Subcutaneous abdominal adipose tissue (tissue), 5 donors: ENCODE measurements at regions not wholly inside any gene's neighbourhood (a gene's known extent, or its start where the extent isn't known, plus 50 kb on each side); places are given as distances from the start of the nearest gene placed in this dataset.
"Not testable (repeated sequence)": the region's sequence is repeated elsewhere in the genome, so short reads cannot be mapped to it uniquely, and the experiment has no call there.

ENCODE experiments used
- H3K27ac ChIP-seq: one replicate; pipeline ENCODE4 v1.7.0; 2013; ENCODE audit warnings: low read depth, mild to moderate bottlenecking, inconsistent platforms, low read length, moderate library complexity
- H3K27me3 ChIP-seq, 5 donors: one replicate each; pipeline ENCODE4 v1.7.0; 2013; ENCODE audit warnings: low read length in 5 of 5, inconsistent platforms in 1 of 5; ENCODE audit not compliant: control insufficient read depth in 5 of 5, insufficient read depth in 4 of 5
- H3K36me3 ChIP-seq, 5 donors: one replicate each; pipeline ENCODE4 v1.7.0; 2013; ENCODE audit warnings: low read length in 5 of 5; ENCODE audit not compliant: control insufficient read depth in 5 of 5, insufficient read depth in 5 of 5
- H3K4me1 ChIP-seq, 5 donors: one replicate each; pipeline ENCODE4 v1.7.0; 2013; ENCODE audit warnings: low read length in 5 of 5, mild to moderate bottlenecking in 3 of 5, moderate library complexity in 1 of 5; ENCODE audit not compliant: control insufficient read depth in 5 of 5, insufficient read depth in 5 of 5
- H3K4me3 ChIP-seq, 5 donors: one replicate each; pipeline ENCODE4 v1.7.0; 2013; ENCODE audit warnings: low read length in 5 of 5, low read depth in 1 of 5
- H3K9ac ChIP-seq, 5 donors: one replicate each; pipeline ENCODE4 v1.7.0; 2013; ENCODE audit warnings: low read length in 5 of 5, mild to moderate bottlenecking in 4 of 5, moderate library complexity in 3 of 5
- H3K9me3 ChIP-seq, 5 donors: one replicate each; pipeline ENCODE4 v1.7.0; 2013; ENCODE audit warnings: low read length in 5 of 5; ENCODE audit not compliant: control insufficient read depth in 5 of 5
- donor health status: healthy.
- donor health status: healthy.
- donor health status: healthy.
- donor health status: healthy.
- donor health status: healthy.

DNA sequence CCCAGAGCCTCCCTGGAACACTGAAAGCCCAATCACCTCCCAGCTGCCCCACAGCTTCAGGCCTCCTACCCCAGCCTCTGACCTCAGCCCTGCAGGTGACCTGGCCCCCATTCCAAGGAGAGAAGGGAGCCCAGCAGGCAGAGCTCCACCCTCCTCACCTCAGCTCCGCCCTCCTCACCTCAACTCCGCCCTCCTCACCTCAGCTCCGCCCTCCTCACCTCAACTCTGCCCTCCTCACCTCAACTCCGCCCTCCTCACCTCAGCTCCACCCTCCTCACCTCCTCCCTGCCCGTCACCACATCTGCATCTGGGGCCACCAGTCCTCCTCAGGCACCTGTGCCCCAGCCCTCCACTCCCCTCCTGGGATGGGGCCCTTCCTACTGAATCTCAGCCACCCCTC lies 112.2 kb upstream of the SFSWAP start:
- no peak overlapping the region for H3K9ac ChIP-seq
- H3K4me3 ChIP-seq: no peak overlapping the region
- H3K27ac ChIP-seq: no peak overlapping the region
- H3K4me1 ChIP-seq: no peaks in the 10 kb centered on the region
- no peaks in the 10 kb centered on the region for H3K9me3 ChIP-seq
- H3K36me3 ChIP-seq: no peaks in the 10 kb centered on the region
- H3K27me3 ChIP-seq: peaks cover 0 to 6% (median 0%) of the 10 kb centered on the region in 5 donors

DNA sequence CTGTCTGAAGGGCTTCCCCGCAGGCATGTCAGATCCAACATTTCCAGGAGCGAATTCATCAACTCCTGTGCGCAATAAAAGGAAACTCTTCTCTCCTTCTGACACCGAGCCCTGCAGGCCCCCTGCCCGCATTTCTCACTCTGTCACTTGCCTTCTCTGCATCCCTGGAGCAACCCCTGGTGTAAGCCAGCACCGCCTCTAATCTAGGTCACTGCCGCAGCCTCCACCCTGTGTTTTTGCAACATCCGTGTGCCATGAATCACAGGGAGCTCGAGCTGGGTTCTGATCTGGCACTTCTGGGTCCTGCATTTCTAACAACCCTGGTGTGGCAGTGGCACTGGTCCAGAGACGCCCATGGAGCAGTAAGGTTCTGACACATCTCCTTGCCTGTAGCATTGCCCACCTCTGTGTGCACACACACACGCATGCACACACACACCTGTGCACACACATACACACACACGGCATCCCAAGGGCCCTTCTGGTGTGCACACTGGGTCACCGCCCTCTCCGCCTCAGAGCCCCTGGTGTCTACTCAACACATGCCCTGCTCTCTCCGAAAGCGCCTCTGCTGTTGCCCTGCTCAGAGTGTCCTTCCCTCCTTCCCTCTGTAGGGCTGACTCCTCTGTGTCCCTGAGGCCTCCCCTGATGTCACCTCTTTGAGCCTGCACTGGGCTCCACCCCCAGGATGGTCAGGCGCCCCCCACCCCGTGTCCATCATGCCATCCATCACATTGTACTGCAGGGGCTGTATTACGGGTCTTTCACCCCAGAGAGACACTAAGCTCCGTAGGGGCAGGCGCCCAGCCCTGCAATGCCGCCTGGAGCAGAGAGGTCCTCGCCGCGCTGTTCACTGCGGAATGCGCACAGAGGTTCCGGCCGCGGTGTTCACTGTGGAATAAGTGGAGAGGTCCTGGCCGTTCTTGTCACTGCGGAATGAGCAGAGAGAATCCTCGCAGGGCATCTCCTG lies 111.4 kb upstream of the SFSWAP start:
- H3K4me3 ChIP-seq: no peak overlapping the region
- peaks cover 0 to 6% (median 0%) of the 10 kb centered on the region in 5 donors for H3K27me3 ChIP-seq
- no peak overlapping the region for H3K9ac ChIP-seq
- H3K4me1 ChIP-seq: no peaks in the 10 kb centered on the region
- H3K36me3 ChIP-seq: no peaks in the 10 kb centered on the region
- no peak overlapping the region for H3K27ac ChIP-seq
- H3K9me3 ChIP-seq: no peaks in the 10 kb centered on the region

DNA sequence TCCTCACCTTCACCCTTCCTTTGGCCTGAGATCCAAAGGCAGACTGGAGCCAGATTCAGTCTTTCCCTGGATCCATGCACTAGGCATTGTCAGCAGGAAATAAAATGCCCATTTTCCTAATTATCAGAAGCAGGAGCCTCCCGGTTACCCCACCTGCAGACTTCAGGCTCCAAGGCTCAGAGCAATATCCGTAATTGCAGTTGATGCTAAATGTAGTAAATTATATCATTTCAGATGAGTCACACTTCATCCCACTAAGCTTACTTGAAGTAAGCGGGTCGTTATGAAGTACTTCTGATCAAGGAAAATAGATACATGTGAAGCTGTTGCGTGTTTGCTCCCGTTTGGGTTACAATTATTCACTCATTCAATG lies 110.7 kb upstream of the SFSWAP start:
- H3K36me3 ChIP-seq: no peaks in the 10 kb centered on the region
- peaks cover 0 to 6% (median under 1%) of the 10 kb centered on the region in 5 donors for H3K27me3 ChIP-seq
- H3K27ac ChIP-seq: no peak overlapping the region
- H3K9ac ChIP-seq: no peak overlapping the region
- H3K4me1 ChIP-seq: no peaks in the 10 kb centered on the region
- no peaks in the 10 kb centered on the region for H3K9me3 ChIP-seq
- no peak overlapping the region for H3K4me3 ChIP-seq

DNA sequence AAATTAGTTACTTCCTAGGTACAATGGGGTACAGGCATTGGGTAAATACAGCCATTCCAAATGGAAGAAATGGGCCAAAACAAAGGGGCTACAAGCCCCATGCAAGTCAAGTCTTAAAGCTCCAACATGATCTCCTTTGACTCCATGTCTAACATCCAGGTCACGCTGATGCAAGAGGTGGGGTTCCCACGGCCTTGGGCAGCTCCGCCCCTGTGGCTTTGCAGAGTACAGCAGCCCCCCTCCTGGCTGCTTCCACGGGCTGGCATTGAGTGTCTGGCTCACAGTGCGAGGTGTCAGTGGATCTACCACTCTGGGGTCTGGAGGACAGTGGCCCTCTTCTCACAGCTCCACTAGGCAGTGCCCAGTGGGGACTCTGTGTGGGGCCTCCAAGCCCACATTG lies 109.4 kb upstream of the SFSWAP start:
- not testable (repeated sequence) for H3K9me3 ChIP-seq, H3K36me3 ChIP-seq, H3K9ac ChIP-seq, H3K27me3 ChIP-seq, H3K4me1 ChIP-seq, H3K27ac ChIP-seq, H3K4me3 ChIP-seq

DNA sequence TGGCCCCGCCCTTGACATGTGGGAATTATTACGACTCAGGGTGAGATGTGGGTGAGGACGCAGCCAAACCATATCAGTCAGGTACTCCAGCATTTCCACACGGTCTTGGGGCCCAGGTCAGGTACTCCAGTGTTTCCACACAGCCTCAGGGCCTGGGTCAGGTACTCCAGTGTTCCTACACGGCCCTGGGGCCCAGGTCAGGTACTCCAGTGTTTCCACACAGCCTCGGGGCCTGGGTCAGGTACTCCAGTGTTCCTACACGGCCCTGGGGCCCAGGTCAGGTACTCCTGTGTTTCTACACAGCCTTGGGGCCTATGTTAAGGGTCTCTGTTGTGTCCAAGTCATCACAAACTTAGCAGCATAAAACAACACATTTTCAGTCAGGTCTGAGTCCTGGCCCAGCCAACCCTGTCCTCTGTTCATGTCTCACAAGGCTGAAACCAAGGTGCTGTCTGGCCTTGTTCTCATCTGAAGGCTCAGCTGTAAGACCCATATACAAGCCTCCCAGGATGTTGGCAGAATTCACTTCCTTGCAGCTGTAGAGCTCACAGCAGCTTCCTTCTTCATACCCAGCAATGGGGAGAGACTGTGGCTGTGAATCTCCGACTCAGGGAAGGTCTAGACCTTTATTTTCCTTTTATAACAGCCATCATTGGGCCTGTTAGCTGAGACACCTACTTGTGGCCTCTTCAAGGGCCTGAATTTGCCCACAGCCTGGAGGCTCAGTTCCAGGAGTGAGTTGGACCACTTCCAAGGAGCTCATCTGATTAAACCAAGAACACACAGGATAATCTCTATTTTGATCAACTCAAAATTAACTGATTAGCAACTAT lies 107.6 kb upstream of the SFSWAP start:
- H3K9ac ChIP-seq: no peak overlapping the region
- no peaks in the 10 kb centered on the region for H3K36me3 ChIP-seq
- peaks cover 0 to 9% (median 0%) of the 10 kb centered on the region in 5 donors for H3K4me1 ChIP-seq
- H3K27me3 ChIP-seq: peaks cover 0 to 3% (median 2%) of the 10 kb centered on the region in 5 donors
- H3K27ac ChIP-seq: no peak overlapping the region
- H3K9me3 ChIP-seq: no peaks in the 10 kb centered on the region
- H3K4me3 ChIP-seq: no peak overlapping the region

DNA sequence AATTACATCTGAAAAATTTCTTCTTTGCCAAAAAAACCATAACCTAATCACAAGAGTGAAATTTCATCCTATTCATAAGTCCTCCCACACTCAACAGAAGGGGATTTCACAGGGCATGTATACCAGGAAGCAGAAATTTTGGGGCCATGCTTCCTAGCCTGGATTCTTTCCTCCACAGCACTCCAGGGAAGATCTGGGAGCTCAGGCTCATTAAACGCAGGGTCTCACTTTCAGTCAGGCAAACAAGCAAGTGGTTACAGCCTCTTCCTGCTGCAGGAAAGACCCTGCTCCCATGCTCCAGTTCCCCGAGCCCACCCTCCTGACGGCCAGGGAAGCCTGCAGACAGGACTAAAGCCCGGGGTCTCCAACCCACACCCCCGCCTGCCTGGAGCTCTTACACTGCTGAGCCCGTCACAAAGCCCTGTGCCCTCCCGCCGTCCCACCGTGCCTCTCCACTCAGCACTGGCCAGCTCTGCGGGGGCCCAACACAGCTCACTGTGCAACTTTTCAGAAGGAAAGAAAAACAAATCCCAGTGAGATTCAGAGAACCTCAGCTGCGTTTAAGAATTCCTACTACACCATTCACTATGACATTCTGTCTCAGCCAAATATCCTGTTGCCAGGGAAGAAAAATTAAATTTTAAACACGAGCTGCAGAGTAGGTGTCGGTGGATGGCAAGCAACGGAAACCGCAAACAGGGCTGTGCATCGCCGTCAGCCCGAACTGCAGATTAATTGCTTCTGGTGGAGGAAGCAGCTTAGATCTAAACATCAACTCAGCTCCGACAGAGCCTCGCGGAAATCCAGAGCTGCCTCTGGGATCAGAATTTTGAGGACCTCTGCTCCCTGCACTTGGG lies 106.7 kb upstream of the SFSWAP start:
- Histone ChIP-seq H3K9ac (no peak overlapping the region), H3K27ac (no peak overlapping the region), H3K9me3 (no peaks in the 10 kb centered on the region), H3K27me3 (peaks cover 0 to 3% (median under 1%) of the 10 kb centered on the region in 5 donors), H3K36me3 (no peaks in the 10 kb centered on the region), H3K4me1 (peaks cover 3 to 13% (median 5%) of the 10 kb centered on the region in 5 donors), H3K4me3 (no peak overlapping the region)

DNA sequence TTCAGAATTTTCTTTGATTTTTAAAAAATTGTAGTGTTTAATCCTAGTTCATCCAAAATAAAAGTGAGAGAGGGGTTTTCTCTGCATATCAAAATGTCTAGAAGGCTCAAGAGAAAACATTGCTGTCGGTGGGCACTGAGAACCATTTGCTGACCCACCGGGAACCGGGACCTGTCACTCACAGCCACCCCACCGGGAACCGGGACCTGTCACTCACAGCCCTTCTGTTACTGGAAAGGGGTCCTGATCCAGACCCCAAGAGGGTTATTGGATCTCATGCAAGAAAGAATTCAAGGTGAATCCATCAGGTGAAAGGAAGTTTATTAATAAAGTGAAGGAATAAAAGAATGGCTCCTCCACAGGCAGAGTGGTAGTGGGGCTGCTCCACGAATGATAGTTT lies 106.0 kb upstream of the SFSWAP start:
- no peaks in the 10 kb centered on the region for H3K36me3 ChIP-seq
- no peak overlapping the region for H3K4me3 ChIP-seq
- peaks cover 5 to 19% (median 11%) of the 10 kb centered on the region in 5 donors for H3K4me1 ChIP-seq
- H3K27me3 ChIP-seq: peaks cover 0 to 3% (median 0%) of the 10 kb centered on the region in 5 donors
- no peak overlapping the region for H3K9ac ChIP-seq
- H3K27ac ChIP-seq: no peak overlapping the region
- H3K9me3 ChIP-seq: no peaks in the 10 kb centered on the region

DNA sequence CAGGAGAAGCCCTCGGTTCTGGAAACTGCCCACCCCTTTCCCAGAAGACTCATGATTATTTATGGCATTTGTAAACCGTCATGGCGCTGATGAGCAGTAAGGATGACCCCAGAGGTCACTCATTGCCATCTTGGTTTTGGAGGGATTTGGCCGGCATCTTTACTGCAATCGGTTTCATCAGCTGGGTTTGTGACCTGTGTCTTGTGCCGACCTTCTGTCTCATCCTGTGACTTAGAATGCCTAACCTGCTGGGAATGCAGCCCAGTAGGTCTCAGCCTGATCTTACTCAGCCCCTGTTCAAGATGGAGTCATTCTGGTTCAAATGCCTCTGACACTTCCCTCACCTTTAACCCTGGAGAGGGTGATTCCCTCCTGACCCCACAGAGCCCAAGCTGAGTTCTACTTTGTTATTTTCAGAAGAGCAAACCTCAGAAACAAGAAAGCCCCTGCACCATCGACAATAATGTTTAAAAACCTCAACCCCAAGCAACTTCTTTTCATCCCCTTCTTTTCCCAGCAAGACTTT lies 105.5 kb upstream of the SFSWAP start:
- no peak overlapping the region for H3K9ac ChIP-seq
- no peaks in the 10 kb centered on the region for H3K9me3 ChIP-seq
- no peaks in the 10 kb centered on the region for H3K36me3 ChIP-seq
- peaks cover 0 to 3% (median 2%) of the 10 kb centered on the region in 5 donors for H3K27me3 ChIP-seq
- no peak overlapping the region for H3K4me3 ChIP-seq
- H3K27ac ChIP-seq: no peak overlapping the region
- peaks cover 5 to 20% (median 13%) of the 10 kb centered on the region in 5 donors for H3K4me1 ChIP-seq

DNA sequence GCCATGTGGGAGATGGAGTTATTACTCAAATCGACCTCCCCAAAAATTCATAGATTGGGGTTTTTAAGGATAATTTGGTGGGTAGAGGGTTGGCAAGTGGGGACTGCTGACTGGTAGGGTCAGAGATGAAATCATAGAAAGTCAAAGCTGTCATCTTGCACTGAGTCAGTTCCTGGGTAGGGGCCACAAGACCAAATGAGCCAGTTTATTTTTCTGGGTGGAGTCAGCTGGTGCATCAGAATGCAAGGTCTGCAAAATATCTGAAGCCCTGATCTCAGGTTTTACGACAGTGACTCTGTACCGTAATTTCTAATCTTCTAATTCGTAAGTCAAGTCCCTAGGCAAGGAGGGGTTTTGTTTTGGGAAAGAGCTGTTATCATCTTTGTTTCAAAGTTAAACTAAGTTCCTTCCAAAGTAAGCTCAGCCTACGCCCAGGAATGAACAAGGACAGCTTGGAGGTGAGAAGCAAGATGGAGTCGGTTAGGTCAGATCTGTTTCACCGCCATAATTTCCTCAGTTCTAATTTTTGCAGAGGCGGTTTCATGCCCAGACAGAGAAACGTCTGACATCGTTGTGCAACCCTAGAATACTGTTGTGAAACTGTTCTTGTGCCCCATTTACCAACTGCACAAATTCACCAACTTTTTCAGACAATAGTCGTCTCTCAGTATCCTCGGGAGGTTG lies 104.5 kb upstream of the SFSWAP start:
- no peak overlapping the region for H3K27ac ChIP-seq
- H3K36me3 ChIP-seq: no peaks in the 10 kb centered on the region
- no peak overlapping the region for H3K4me3 ChIP-seq
- H3K27me3 ChIP-seq: peaks cover 0 to 5% (median 2%) of the 10 kb centered on the region in 5 donors
- H3K4me1 ChIP-seq: peaks cover 5 to 20% (median 13%) of the 10 kb centered on the region in 5 donors
- no peaks in the 10 kb centered on the region for H3K9me3 ChIP-seq
- no peak overlapping the region for H3K9ac ChIP-seq
